ENCODE measurements at regions not wholly inside any gene's neighbourhood (a gene's known extent, or its start where the extent isn't known, plus 50 kb on each side); places are given as distances from the start of the nearest gene placed in this dataset.

DNA sequence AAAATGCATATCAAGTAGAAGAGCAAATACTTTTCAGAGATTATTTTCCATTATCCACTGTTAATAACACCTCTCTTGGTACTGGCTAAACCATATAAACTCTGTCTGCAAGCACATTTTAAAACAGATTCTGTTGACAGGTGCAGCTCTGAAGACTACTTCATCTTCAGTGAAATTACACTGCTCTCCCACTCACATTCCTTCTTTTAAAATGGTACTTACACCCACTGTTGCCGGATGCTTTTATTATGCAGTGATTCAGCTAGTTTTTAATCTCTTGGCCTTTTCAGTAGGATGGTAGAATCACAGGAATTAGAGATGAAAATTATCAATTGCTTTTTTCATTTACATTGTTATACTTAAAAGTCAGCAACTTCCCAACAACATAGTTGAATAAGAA lies 381.6 kb downstream of the GASK1B start:
- no peak overlapping the region for H2AFZ ChIP-seq (ENCODE audit: insufficient read depth, low read depth, low read length, poor library complexity, severe bottlenecking)
- no peaks in the 10 kb centered on the region for H3K36me3 ChIP-seq (replicated peaks in 1 of 2; ENCODE audit: control extremely low read depth in 1 of 2, control insufficient read depth in 1 of 2, extremely low read depth in 1 of 2, insufficient read depth in 2 of 2, low read length in 1 of 2)
- Mint-ChIP-seq H3K4me3 (no peak overlapping the region), H3K9me3 (ENCODE audit: insufficient read depth) (peaks cover under 1% of the 10 kb centered on the region), H3K27ac (no peak overlapping the region), H3K27me3 (no peaks in the 10 kb centered on the region), H3K4me1 (no peaks in the 10 kb centered on the region)
- no peak overlapping the region for H3K9ac ChIP-seq (ENCODE audit: low read length)
- H3K4me1 ChIP-seq (ENCODE audit: control insufficient read depth in 2 of 2, insufficient read depth in 2 of 2, low read length in 2 of 2): no peaks in the 10 kb centered on the region
- no peak overlapping the region for H3K27ac ChIP-seq (ENCODE audit: low read length in 2 of 2)
- no peaks in the 10 kb centered on the region for H3K9me3 ChIP-seq (ENCODE audit: control extremely low read depth in 1 of 3, control insufficient read depth in 2 of 3, insufficient read depth in 1 of 3, low read length in 2 of 3)
- POLR2A ChIA-PET: no interaction called here
- no peak overlapping the region for H3K4me2 ChIP-seq (replicated peaks; ENCODE audit: low read depth, low read length, poor library complexity, severe bottlenecking)
- CTCF ChIA-PET: no interaction called here
- H3K79me2 ChIP-seq (ENCODE audit: control insufficient read depth, insufficient read depth, low read length): no peaks in the 10 kb centered on the region
- DNase-seq (no peak), ATAC-seq (ENCODE audit: low read depth) (no peak)
- no peaks in the 10 kb centered on the region for H4K20me1 ChIP-seq (ENCODE audit: control insufficient read depth, insufficient read depth, low read length, poor library complexity, severe bottlenecking)
- intact Hi-C loops (cut with micrococcal nuclease): no loop called here
- H3K4me3 ChIP-seq (ENCODE audit: control extremely low read depth in 1 of 5, extremely low read depth in 1 of 5, insufficient read depth in 1 of 5, low read depth in 2 of 5, low read length in 4 of 5): no peak overlapping the region
- no peak for TF ChIP-seq EZH2 (IDR thresholded peaks at IDR 0.05; ENCODE audit: borderline replicate concordance, insufficient read depth, low read depth, low read length, poor library complexity, severe bottlenecking)
- TF ChIP-seq, protein P1, sequence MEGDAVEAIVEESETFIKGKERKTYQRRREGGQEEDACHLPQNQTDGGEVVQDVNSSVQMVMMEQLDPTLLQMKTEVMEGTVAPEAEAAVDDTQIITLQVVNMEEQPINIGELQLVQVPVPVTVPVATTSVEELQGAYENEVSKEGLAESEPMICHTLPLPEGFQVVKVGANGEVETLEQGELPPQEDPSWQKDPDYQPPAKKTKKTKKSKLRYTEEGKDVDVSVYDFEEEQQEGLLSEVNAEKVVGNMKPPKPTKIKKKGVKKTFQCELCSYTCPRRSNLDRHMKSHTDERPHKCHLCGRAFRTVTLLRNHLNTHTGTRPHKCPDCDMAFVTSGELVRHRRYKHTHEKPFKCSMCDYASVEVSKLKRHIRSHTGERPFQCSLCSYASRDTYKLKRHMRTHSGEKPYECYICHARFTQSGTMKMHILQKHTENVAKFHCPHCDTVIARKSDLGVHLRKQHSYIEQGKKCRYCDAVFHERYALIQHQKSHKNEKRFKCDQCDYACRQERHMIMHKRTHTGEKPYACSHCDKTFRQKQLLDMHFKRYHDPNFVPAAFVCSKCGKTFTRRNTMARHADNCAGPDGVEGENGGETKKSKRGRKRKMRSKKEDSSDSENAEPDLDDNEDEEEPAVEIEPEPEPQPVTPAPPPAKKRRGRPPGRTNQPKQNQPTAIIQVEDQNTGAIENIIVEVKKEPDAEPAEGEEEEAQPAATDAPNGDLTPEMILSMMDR (IDR thresholded peaks at IDR 0.05): no peak
- no peaks in the 10 kb centered on the region for H3K27me3 ChIP-seq (replicated peaks in 1 of 4; ENCODE audit: control extremely low read depth in 1 of 4, control insufficient read depth in 3 of 4, insufficient read depth in 4 of 4, low read length in 3 of 4)
- no CpG with 5 or more reads among the region's 1 CpG for WGBS (ENCODE audit: insufficient coverage)

DNA sequence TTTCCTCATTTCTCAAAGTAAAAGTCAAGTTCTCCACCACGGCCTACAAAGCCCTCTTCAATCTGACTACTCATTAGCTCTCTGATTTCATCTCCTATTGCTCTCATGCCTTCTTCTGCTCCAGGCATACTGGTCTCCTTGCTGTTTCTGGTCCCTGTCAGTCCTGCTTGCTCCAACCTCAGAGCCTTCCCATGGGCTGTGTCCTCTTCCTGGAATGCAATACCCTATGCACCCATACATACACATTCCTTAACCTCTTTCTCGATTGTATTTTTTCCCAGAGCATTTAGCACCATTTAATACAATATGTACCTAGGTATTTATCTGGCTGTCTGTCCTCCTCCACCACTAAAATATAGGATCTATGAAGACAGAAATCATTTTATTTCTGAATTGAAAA lies 385.2 kb downstream of the GASK1B start:
- CTCF ChIA-PET: no interaction called here
- TF ChIP-seq, protein P1 (IDR thresholded peaks at IDR 0.05): no peak
- no peak for TF ChIP-seq EZH2 (IDR thresholded peaks at IDR 0.05; ENCODE audit: borderline replicate concordance, insufficient read depth, low read depth, low read length, poor library complexity, severe bottlenecking)
- Mint-ChIP-seq H3K27me3 (no peaks in the 10 kb centered on the region), H3K9me3 (ENCODE audit: insufficient read depth) (peaks cover 3% of the 10 kb centered on the region), H3K4me3 (no peak overlapping the region), H3K4me1 (no peaks in the 10 kb centered on the region), H3K27ac (no peak overlapping the region)
- ATAC-seq (ENCODE audit: low read depth) (no peak), DNase-seq (no peak)
- H3K27ac ChIP-seq (ENCODE audit: low read length in 2 of 2): no peak overlapping the region
- no peak overlapping the region for H3K4me2 ChIP-seq (replicated peaks; ENCODE audit: low read depth, low read length, poor library complexity, severe bottlenecking)
- H3K4me1 ChIP-seq (ENCODE audit: control insufficient read depth in 2 of 2, insufficient read depth in 2 of 2, low read length in 2 of 2): no peaks in the 10 kb centered on the region
- H3K9ac ChIP-seq (ENCODE audit: low read length): no peak overlapping the region
- intact Hi-C loops (cut with micrococcal nuclease): no loop called here
- POLR2A ChIA-PET: no interaction called here
- 94% methylated on average over 1 of the region's 2 CpGs for WGBS (ENCODE audit: insufficient coverage)
- no peaks in the 10 kb centered on the region for H3K36me3 ChIP-seq (replicated peaks in 1 of 2; ENCODE audit: control extremely low read depth in 1 of 2, control insufficient read depth in 1 of 2, extremely low read depth in 1 of 2, insufficient read depth in 2 of 2, low read length in 1 of 2)
- no peaks in the 10 kb centered on the region for H3K79me2 ChIP-seq (ENCODE audit: control insufficient read depth, insufficient read depth, low read length)
- H3K9me3 ChIP-seq (ENCODE audit: control extremely low read depth in 1 of 3, control insufficient read depth in 2 of 3, insufficient read depth in 1 of 3, low read length in 2 of 3): peaks cover 0 to 5% (median 0%) of the 10 kb centered on the region in 3 donors
- no peaks in the 10 kb centered on the region for H4K20me1 ChIP-seq (ENCODE audit: control insufficient read depth, insufficient read depth, low read length, poor library complexity, severe bottlenecking)
- H3K27me3 ChIP-seq (replicated peaks in 1 of 4; ENCODE audit: control extremely low read depth in 1 of 4, control insufficient read depth in 3 of 4, insufficient read depth in 4 of 4, low read length in 3 of 4): no peaks in the 10 kb centered on the region
- H2AFZ ChIP-seq (ENCODE audit: insufficient read depth, low read depth, low read length, poor library complexity, severe bottlenecking): no peak overlapping the region
- no peak overlapping the region for H3K4me3 ChIP-seq (ENCODE audit: control extremely low read depth in 1 of 5, extremely low read depth in 1 of 5, insufficient read depth in 1 of 5, low read depth in 2 of 5, low read length in 4 of 5)

Data from B cell (primary cell).